A549 (cell line): ENCODE measurements at regions not wholly inside any gene's neighbourhood (a gene's known extent, or its start where the extent isn't known, plus 50 kb on each side); places are given as distances from the start of the nearest gene placed in this dataset.

Experiments used
- ATAC-seq, 2 experiments: fragments of 200-7000 bp in 1 of 2; fragments of >200 bp in 1 of 2; cut with Nextera tagmentation in 1 of 2; cut with Tn5 transposase in 1 of 2; 3 replicates each; pipeline versions ENCODE4 v1.8.0 to v1.9.1; 2018 to 2020; ENCODE audit warnings: mild to moderate bottlenecking in 1 of 2, moderate library complexity in 1 of 2
- CTCF ChIA-PET: fragments of 300-600 bp; sonication (Branson Sonifier 250); formaldehyde crosslinking; extraction: SDS; loops from one replicate; lab custom pipeline; 2021; ENCODE audit warnings: antibody characterized with exemption, inconsistent platforms; lab: Yijun Ruan, JAX
- POLR2A ChIA-PET: fragments of 350-600 bp; formaldehyde crosslinking; extraction: SDS; loops from one replicate; lab custom pipeline; 2021; ENCODE audit warnings: antibody characterized with exemption, inconsistent platforms; lab: Yijun Ruan, JAX
- DNase-seq, 2 experiments: peaks; one replicate each; pipeline versions ENCODE4 v3.0.0 to v3.0.0-alpha.2; 2011 to 2016; ENCODE audit warnings: low read depth in 1 of 2, low spot score in 1 of 2
- FAIRE-seq: peaks from 2 replicates; lab custom pipeline; 2011; peaks lifted over from hg19 to GRCh38; lab: Jason Lieb, UNC
- H3K27ac ChIP-seq, 2 experiments: fragments of >200 bp; sonication (Bioruptor Twin); formaldehyde crosslinking; 3 replicates each; pipeline ENCODE4 v1.5.1; 2016 to 2017
- H3K4me1 ChIP-seq: fragments of >200 bp; sonication (Bioruptor Twin); formaldehyde crosslinking; 3 replicates; pipeline ENCODE4 v1.6.1; 2016
- H3K4me2 ChIP-seq: fragments of >200 bp; sonication (Bioruptor Twin); formaldehyde crosslinking; 3 replicates; pipeline ENCODE4 v1.6.1; 2016
- H3K4me3 ChIP-seq: fragments of >200 bp; sonication (Bioruptor Twin); formaldehyde crosslinking; 3 replicates; pipeline ENCODE4 v1.5.1; 2016
- H3K9me3 ChIP-seq: fragments of >200 bp; sonication (Bioruptor Twin); formaldehyde crosslinking; 3 replicates; pipeline ENCODE4 v1.6.1; 2016
- BHLHE40 ChIP-seq: IDR thresholded peaks from 2 replicates; pipeline ENCODE4 v1.6.1; 2012; ENCODE audit warnings: low read depth, low read length, inconsistent platforms
- CEBPB ChIP-seq, 2 experiments: fragments of >200 bp in 1 of 2; sonication (Bioruptor Twin) in 1 of 2; formaldehyde crosslinking in 1 of 2; IDR thresholded peaks; 2 replicates each; pipeline ENCODE4 v1.6.1; 2012 to 2016
- CHD2 ChIP-seq: fragments of 150-350 bp; IDR thresholded peaks from 2 replicates; pipeline ENCODE4 v1.6.1; 2014; ENCODE audit warnings: low read length; ENCODE audit not compliant: partially characterized antibody
- EHF ChIP-seq: fragments of 250-450 bp; sonication (Bioruptor Pico); IDR thresholded peaks from 2 replicates; pipeline ENCODE4 v1.5.0; 2020; ENCODE audit warnings: mild to moderate bottlenecking
- FOSB ChIP-seq: fragments of 250-450 bp; sonication (Bioruptor Pico); IDR thresholded peaks from 2 replicates; pipeline ENCODE4 v1.5.0; 2020; ENCODE audit warnings: mild to moderate bottlenecking, moderate library complexity
- GATA3 ChIP-seq: IDR thresholded peaks from 2 replicates; pipeline ENCODE4 v1.6.1; 2012; ENCODE audit warnings: borderline replicate concordance
- HEYL ChIP-seq: fragments of 250-450 bp; sonication (Bioruptor Pico); IDR thresholded peaks from 2 replicates; pipeline ENCODE4 v1.8.0; 2021; ENCODE audit warnings: mild to moderate bottlenecking, moderate library complexity
- HOXB13 ChIP-seq: fragments of 250-450 bp; sonication (Bioruptor Pico); IDR thresholded peaks from 2 replicates; pipeline ENCODE4 v1.5.0; 2020; ENCODE audit warnings: low read depth, mild to moderate bottlenecking, moderate library complexity
- JUN ChIP-seq, 2 experiments: fragments of >200 bp; sonication (Bioruptor Twin); formaldehyde crosslinking; IDR thresholded peaks; 2 replicates in 1 of 2; 3 replicates in 1 of 2; pipeline ENCODE4 v1.6.1; 2016 to 2017
- KDM1A ChIP-seq: fragments of 200-600 bp; sonication (generic); IDR thresholded peaks from 2 replicates; pipeline ENCODE4 v1.6.1; 2016; ENCODE audit warnings: low read depth, mild to moderate bottlenecking
- KDM5A ChIP-seq: fragments of 200-600 bp; sonication (generic); IDR thresholded peaks from 2 replicates; pipeline ENCODE4 v1.6.1; 2016; ENCODE audit warnings: antibody characterized with exemption, mild to moderate bottlenecking
- RARB ChIP-seq: fragments of 250-450 bp; sonication (Bioruptor Pico); IDR thresholded peaks from 2 replicates; pipeline ENCODE4 v1.8.0; 2021; ENCODE audit warnings: mild to moderate bottlenecking, moderate library complexity
- RNF2 ChIP-seq: fragments of 200-600 bp; sonication (generic); IDR thresholded peaks from 2 replicates; pipeline ENCODE4 v1.6.1; 2016; ENCODE audit warnings: low read depth, mild to moderate bottlenecking, antibody characterized with exemption, moderate library complexity, borderline replicate concordance
- SREBF2 ChIP-seq: fragments of 450-650 bp; IDR thresholded peaks from 2 replicates; pipeline ENCODE4 v1.6.1; 2014; ENCODE audit warnings: mild to moderate bottlenecking, moderate library complexity
- ZNF302 ChIP-seq: fragments of 250-450 bp; sonication (Bioruptor Pico); IDR thresholded peaks from 2 replicates; pipeline ENCODE4 v1.9.0; 2021; ENCODE audit warnings: inconsistent platforms, mild to moderate bottlenecking, moderate library complexity
- ZSCAN20 ChIP-seq: fragments of 250-450 bp; sonication (Bioruptor Pico); IDR thresholded peaks from 2 replicates; pipeline ENCODE4 v1.8.0; 2022; ENCODE audit warnings: mild to moderate bottlenecking, moderate library complexity
- WGBS: methylation state at CpG from one replicate; pipeline ENCODE4 v1.1.6; 2017; ENCODE audit errors: missing lambda C conversion rate; 5-methylcytosine and 5-hydroxymethylcytosine counted together
- TF ChIP-seq, protein P1 (sequence below): fragments of 250-450 bp; sonication (Bioruptor Pico); IDR thresholded peaks from 2 replicates; pipeline ENCODE4 v1.5.0; 2021; ENCODE audit warnings: mild to moderate bottlenecking, moderate library complexity, borderline replicate concordance
- TF ChIP-seq, protein P2 (sequence below): fragments of 150-350 bp; IDR thresholded peaks from 2 replicates; pipeline ENCODE4 v1.6.1; 2014; ENCODE audit warnings: low read depth, mild to moderate bottlenecking, low read length
- TF ChIP-seq, protein P3 (sequence below): IDR thresholded peaks from 2 replicates; pipeline ENCODE4 v1.6.1; 2012
- TF ChIP-seq, protein P4 (sequence below): IDR thresholded peaks from 2 replicates; pipeline ENCODE4 v1.6.1; 2012; ENCODE audit warnings: low read depth, borderline replicate concordance
- TF ChIP-seq, protein P5 (sequence below): IDR thresholded peaks from 2 replicates; pipeline ENCODE4 v1.6.1; 2012
- TF ChIP-seq, protein P6 (sequence below): fragments of >200 bp; sonication (Bioruptor Twin); formaldehyde crosslinking; IDR thresholded peaks from 3 replicates; pipeline ENCODE4 v1.5.1; 2016

DNA sequence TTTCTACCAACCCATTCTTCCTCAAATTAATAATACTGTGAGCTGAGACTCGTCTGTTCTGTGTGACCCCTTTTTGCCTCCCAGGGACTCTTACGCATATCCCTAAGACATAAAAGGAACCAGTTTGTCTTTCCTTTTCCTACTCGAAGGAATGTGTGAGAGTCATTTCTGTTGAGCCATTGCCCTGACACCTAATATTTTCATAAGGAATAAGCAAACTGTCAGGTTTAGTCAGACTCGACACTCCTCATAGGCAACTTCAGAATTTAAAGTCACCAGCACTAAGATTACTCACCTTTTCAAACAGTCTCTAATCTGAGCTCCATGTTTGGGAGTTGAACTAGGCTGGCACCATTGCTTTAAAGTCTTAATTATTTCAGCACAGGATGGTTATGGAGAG lies 305.5 kb downstream of the IKZF2 start:
- DNase-seq = no peak
- no peak for FAIRE-seq
- CTCF ChIA-PET = no interaction called here
- POLR2A ChIA-PET = no interaction called here
- no peaks in the 10 kb centered on the region for H3K4me1 ChIP-seq
- 25% methylated on average over 4 of the region's 4 CpGs for WGBS
- no peak overlapping the region for H3K4me2 ChIP-seq
- no peaks in the 10 kb centered on the region for H3K9me3 ChIP-seq
- no peak overlapping the region for H3K27ac ChIP-seq
- no peak for ATAC-seq
- no peak overlapping the region for H3K4me3 ChIP-seq
- TF ChIP-seq, protein P1, sequence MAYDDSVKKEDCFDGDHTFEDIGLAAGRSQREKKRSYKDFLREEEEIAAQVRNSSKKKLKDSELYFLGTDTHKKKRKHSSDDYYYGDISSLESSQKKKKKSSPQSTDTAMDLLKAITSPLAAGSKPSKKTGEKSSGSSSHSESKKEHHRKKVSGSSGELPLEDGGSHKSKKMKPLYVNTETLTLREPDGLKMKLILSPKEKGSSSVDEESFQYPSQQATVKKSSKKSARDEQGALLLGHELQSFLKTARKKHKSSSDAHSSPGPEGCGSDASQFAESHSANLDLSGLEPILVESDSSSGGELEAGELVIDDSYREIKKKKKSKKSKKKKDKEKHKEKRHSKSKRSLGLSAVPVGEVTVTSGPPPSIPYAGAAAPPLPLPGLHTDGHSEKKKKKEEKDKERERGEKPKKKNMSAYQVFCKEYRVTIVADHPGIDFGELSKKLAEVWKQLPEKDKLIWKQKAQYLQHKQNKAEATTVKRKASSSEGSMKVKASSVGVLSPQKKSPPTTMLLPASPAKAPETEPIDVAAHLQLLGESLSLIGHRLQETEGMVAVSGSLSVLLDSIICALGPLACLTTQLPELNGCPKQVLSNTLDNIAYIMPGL (CRISPR knock-in tag) = no peak
- TF ChIP-seq CHD2 (no peak), HEYL (no peak), KDM1A (no peak), BHLHE40 (no peak), RNF2 (no peak)
- TF ChIP-seq, protein P2, sequence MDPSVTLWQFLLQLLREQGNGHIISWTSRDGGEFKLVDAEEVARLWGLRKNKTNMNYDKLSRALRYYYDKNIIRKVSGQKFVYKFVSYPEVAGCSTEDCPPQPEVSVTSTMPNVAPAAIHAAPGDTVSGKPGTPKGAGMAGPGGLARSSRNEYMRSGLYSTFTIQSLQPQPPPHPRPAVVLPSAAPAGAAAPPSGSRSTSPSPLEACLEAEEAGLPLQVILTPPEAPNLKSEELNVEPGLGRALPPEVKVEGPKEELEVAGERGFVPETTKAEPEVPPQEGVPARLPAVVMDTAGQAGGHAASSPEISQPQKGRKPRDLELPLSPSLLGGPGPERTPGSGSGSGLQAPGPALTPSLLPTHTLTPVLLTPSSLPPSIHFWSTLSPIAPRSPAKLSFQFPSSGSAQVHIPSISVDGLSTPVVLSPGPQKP = no peak
- TF ChIP-seq, protein P3, sequence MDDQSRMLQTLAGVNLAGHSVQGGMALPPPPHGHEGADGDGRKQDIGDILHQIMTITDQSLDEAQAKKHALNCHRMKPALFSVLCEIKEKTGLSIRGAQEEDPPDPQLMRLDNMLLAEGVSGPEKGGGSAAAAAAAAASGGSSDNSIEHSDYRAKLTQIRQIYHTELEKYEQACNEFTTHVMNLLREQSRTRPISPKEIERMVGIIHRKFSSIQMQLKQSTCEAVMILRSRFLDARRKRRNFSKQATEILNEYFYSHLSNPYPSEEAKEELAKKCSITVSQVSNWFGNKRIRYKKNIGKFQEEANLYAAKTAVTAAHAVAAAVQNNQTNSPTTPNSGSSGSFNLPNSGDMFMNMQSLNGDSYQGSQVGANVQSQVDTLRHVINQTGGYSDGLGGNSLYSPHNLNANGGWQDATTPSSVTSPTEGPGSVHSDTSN = no peak
- TF ChIP-seq, protein P4, sequence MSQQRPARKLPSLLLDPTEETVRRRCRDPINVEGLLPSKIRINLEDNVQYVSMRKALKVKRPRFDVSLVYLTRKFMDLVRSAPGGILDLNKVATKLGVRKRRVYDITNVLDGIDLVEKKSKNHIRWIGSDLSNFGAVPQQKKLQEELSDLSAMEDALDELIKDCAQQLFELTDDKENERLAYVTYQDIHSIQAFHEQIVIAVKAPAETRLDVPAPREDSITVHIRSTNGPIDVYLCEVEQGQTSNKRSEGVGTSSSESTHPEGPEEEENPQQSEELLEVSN = no peak

DNA sequence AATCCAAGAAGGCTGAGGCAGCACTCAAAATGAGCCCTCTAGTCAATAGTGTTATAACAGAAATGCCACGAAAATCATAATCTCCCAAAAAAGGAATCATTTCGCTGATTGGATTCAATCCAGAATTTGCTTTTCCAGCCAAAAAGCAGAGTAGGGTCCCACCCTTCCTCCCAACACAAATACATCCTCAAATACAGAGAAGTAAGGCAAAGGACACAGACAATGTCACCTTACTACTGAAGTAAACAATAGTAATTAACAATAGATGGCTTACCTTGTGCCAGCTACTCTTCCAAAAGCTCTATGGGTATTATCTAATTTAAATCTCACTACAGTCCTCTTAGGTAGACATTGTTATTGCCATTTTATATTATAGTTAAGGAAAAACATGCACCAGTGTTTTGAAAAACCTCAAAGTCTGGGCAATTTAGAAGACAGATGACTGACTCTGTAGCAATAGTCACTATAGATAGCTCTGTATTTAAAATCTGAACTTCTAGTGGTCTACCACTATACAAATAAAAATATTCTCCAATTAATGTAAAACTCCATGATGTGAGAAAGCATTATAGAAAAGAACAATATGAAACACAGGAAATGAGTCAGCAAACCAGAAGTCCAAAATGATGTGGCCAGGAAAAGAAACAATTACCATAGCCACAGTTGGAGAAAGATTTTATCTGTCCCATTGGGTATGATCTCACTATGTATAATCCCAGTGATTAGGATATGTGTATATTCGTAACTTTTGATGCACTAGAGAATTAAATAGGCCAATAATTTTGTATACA lies 305.0 kb upstream of the ERBB4 start:
- 19% methylated on average over 3 of the region's 3 CpGs for WGBS
- Histone ChIP-seq H3K9me3 (no peaks in the 10 kb centered on the region), H3K4me2 (no peak overlapping the region), H3K4me1 (no peaks in the 10 kb centered on the region), H3K4me3 (no peak overlapping the region), H3K27ac (no peak overlapping the region)
- DNase-seq (no peak), FAIRE-seq (no peak), ATAC-seq (no peak)
- ChIA-PET CTCF (interaction anchor here (0.6 kb wide), 1 partner anchor 35 kb away, joined by 4 read pairs; no protein-coding TSS in a partner anchor), POLR2A (no interaction called here)
- TF ChIP-seq CEBPB (IDR thresholded peaks at IDR 0.05) = no peak
- no peak for TF ChIP-seq EHF (CRISPR knock-in tag)
- no peak for TF ChIP-seq RARB (CRISPR knock-in tag)
- TF ChIP-seq, protein P1 (CRISPR knock-in tag) = no peak
- TF ChIP-seq BHLHE40 = no peak
- TF ChIP-seq, protein P5, sequence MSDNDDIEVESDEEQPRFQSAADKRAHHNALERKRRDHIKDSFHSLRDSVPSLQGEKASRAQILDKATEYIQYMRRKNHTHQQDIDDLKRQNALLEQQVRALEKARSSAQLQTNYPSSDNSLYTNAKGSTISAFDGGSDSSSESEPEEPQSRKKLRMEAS = no peak
- no peak for TF ChIP-seq GATA3
- no peak for TF ChIP-seq SREBF2
- no peak for TF ChIP-seq KDM5A
- TF ChIP-seq JUN (IDR thresholded peaks at IDR 0.05) = no peak
- TF ChIP-seq, protein P6, sequence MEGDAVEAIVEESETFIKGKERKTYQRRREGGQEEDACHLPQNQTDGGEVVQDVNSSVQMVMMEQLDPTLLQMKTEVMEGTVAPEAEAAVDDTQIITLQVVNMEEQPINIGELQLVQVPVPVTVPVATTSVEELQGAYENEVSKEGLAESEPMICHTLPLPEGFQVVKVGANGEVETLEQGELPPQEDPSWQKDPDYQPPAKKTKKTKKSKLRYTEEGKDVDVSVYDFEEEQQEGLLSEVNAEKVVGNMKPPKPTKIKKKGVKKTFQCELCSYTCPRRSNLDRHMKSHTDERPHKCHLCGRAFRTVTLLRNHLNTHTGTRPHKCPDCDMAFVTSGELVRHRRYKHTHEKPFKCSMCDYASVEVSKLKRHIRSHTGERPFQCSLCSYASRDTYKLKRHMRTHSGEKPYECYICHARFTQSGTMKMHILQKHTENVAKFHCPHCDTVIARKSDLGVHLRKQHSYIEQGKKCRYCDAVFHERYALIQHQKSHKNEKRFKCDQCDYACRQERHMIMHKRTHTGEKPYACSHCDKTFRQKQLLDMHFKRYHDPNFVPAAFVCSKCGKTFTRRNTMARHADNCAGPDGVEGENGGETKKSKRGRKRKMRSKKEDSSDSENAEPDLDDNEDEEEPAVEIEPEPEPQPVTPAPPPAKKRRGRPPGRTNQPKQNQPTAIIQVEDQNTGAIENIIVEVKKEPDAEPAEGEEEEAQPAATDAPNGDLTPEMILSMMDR = no peak
- no peak for TF ChIP-seq HOXB13 (CRISPR knock-in tag)
- TF ChIP-seq FOSB = no peak
- TF ChIP-seq ZSCAN20 (CRISPR knock-in tag) = no peak
- TF ChIP-seq RNF2 = no peak
- no peak for TF ChIP-seq ZNF302 (CRISPR knock-in tag)
